Cardiac fibroblast (primary cell): ENCODE measurements at regions not wholly inside any gene's neighbourhood (a gene's known extent, or its start where the extent isn't known, plus 50 kb on each side); places are given as distances from the start of the nearest gene placed in this dataset.

Source experiments
- DNase-seq, 2 donors: peaks; one replicate each; pipeline versions ENCODE4 v3.0.0 to v3.0.0-alpha.2; 2010; ENCODE audit warnings: low read depth in 2 of 2
- H3K4me3 ChIP-seq, 2 donors: replicated peaks in 1 of 2; 1 replicate in 1 of 2; 2 replicates in 1 of 2; pipeline ENCODE4 v1.5.1; 2011; ENCODE audit warnings: low read depth in 2 of 2, low read length in 2 of 2, mild to moderate bottlenecking in 2 of 2, moderate library complexity in 1 of 2
- CTCF ChIP-seq: IDR thresholded peaks from one replicate; pipeline ENCODE4 v1.5.1; 2011; ENCODE audit warnings: low read depth, mild to moderate bottlenecking, low read length, inconsistent platforms

DNA sequence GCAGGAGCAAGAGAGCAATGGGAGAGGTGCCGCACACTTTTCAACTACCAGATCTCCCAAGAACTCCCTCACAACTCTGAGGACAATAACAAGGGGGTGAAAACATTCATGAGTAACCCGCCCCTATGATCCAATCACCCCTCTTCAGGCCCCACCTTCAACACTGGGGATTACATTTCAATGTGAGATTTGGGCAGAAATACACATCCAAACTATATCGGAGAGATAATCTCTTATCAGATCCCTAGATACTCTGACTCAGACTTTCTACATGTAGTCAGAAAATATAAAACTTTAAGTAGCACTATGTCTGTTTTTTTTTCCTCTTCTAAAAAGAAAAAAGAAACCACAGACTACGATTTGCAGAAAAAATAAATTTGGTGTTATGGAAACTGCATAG is 1595.9 kb upstream of the NUDT12 start:
- no peak overlapping the region for H3K4me3 ChIP-seq

GRCh38 chr5:105150323-105150722 is 1587.7 kb upstream of the NUDT12 start:
- TF ChIP-seq CTCF, result no peak
- no peak overlapping the region for H3K4me3 ChIP-seq
- DNase-seq, result no peak

More for the DNA sequence above, 1595.9 kb upstream of the NUDT12 start:
- TF ChIP-seq CTCF, result no peak
- DNase-seq, result no peak

GRCh38 chr5:105146867-105147266 is 1584.3 kb upstream of the NUDT12 start:
- TF ChIP-seq CTCF, result no peak
- H3K4me3 ChIP-seq, result no peak overlapping the region
- DNase-seq, result peak in 1 of 2 donors; percentile 22

- TF ChIP-seq CTCF, result no peak
- no peak for DNase-seq
- H3K4me3 ChIP-seq, result no peak overlapping the region
These were observed 1582.6 kb upstream of the NUDT12 start for GRCh38 chr5:105145152-105145551.

DNA sequence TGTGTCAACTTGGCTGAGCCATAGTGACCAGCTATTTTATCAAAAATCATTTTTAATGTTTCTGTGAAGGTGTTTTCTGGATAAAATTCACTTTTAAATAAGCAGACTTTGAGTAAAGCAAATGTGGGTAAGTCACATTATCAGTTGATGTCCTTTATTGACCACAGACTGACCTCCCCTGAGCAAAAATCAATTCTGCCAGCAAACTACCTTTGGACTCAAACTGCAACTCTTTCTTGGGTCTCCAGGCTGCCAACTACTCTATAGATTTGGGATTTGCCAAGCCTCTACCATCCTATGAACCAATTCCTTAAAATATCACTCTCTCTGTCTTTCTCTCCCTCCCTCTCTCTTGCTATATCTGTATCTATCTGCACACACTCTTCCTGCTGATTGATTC is 1571.7 kb upstream of the NUDT12 start:
- no peak for TF ChIP-seq CTCF
- no peak overlapping the region for H3K4me3 ChIP-seq

DNA sequence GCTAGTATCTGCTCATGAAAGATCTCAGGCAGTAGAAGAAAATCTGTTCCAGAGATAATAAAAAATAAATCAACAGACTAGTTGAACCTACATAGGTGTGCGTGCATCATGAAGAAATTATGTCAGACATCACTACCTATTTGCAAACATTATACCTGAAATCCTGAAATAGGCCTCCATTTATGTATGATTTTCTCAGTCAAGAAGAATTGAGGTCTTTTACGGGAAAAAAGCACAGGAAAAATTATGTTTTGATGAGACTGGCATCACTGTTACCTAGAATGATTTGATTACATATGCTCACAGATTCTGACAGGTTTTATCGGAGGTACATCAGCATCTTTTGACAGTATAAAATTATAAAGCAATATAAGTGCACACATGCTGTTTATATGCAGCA is 1570.5 kb upstream of the NUDT12 start:
- TF ChIP-seq CTCF, result no peak
- no peak overlapping the region for H3K4me3 ChIP-seq
- DNase-seq, result no peak

More for the DNA sequence above, 1571.7 kb upstream of the NUDT12 start:
- no peak for DNase-seq

- DNase-seq, result no peak
- no peak for TF ChIP-seq CTCF
- H3K4me3 ChIP-seq, result no peak overlapping the region
These were observed 1570.0 kb upstream of the NUDT12 start for GRCh38 chr5:105132581-105132980.
